ENCODE measurements at regions not wholly inside any gene's neighbourhood (a gene's known extent, or its start where the extent isn't known, plus 50 kb on each side); places are given as distances from the start of the nearest gene placed in this dataset.

GRCh38 chr9:17996728-17997127 lies 417.9 kb downstream of the SH3GL2 start:
- in situ Hi-C loops (cut with MboI), result no loop called here
- 0% methylated on average over 1 of the region's 1 CpG for WGBS (ENCODE audit: insufficient coverage, insufficient replicate concordance, low lambda C conversion rate, missing lambda C conversion rate)
- H3K79me2 ChIP-seq (ENCODE audit: control insufficient read depth, insufficient read depth, low read length), result no peaks in the 10 kb centered on the region
- no peaks in the 10 kb centered on the region for H3K9me3 ChIP-seq (replicated peaks; ENCODE audit: control insufficient read depth, insufficient read depth, low read length)
- no peak overlapping the region for H3K27ac ChIP-seq (ENCODE audit: control insufficient read depth, insufficient read depth)
- no peaks in the 10 kb centered on the region for H3K27me3 ChIP-seq (replicated peaks in 1 of 2; ENCODE audit: control insufficient read depth in 2 of 2, insufficient read depth in 2 of 2, low read length in 1 of 2)
- H3K9ac ChIP-seq (ENCODE audit: control insufficient read depth, insufficient read depth, low read length), result no peak overlapping the region
- H3K4me1 ChIP-seq (ENCODE audit: control insufficient read depth, insufficient read depth, low read length), result no peaks in the 10 kb centered on the region
- FAIRE-seq (no peak), ATAC-seq (no peak), DNase-seq (ENCODE audit: low read depth, low spot score) (no peak)
- TF ChIP-seq CHD4 (IDR thresholded peaks at IDR 0.05), result no peak
- no peak for TF ChIP-seq ZNF207 (IDR thresholded peaks at IDR 0.05; ENCODE audit: borderline replicate concordance)
- no peak for TF ChIP-seq ATF7 (IDR thresholded peaks at IDR 0.05; ENCODE audit: low read depth)
- no peak for TF ChIP-seq SIN3A (IDR thresholded peaks at IDR 0.05; ENCODE audit: low read depth, low read length)
- POLR2A ChIA-PET, result no interaction called here
- BruUV-seq (replicated peaks), result no TSS peak
- H3K4me2 ChIP-seq (ENCODE audit: control insufficient read depth, insufficient read depth), result no peak overlapping the region
- no peak overlapping the region for H3K4me3 ChIP-seq
- no peak overlapping the region for H2AFZ ChIP-seq (ENCODE audit: control insufficient read depth, low read depth, low read length)
- CTCF ChIA-PET, result no interaction called here
- RAD21 ChIA-PET (ENCODE audit: unreplicated experiment), result no interaction called here
- H4K20me1 ChIP-seq (ENCODE audit: control insufficient read depth, insufficient read depth), result no peaks in the 10 kb centered on the region
- H3K36me3 ChIP-seq (ENCODE audit: control insufficient read depth in 2 of 2, insufficient read depth in 2 of 2, low read length in 1 of 2), result no peaks in the 10 kb centered on the region
- SMC1A ChIA-PET (ENCODE audit: uncharacterized antibody, unreplicated experiment), result no interaction called here
- intact Hi-C loops (cut with micrococcal nuclease; ENCODE audit: unreplicated experiment), result no loop called here

- Histone ChIP-seq H3K4me1 (ENCODE audit: control insufficient read depth, insufficient read depth, low read length) (no peaks in the 10 kb centered on the region), H3K9ac (ENCODE audit: control insufficient read depth, insufficient read depth, low read length) (no peak overlapping the region), H4K20me1 (ENCODE audit: control insufficient read depth, insufficient read depth) (no peaks in the 10 kb centered on the region), H3K4me3 (no peak overlapping the region), H3K9me3 (replicated peaks; ENCODE audit: control insufficient read depth, insufficient read depth, low read length) (no peaks in the 10 kb centered on the region), H3K79me2 (ENCODE audit: control insufficient read depth, insufficient read depth, low read length) (no peaks in the 10 kb centered on the region), H3K27me3 (replicated peaks in 1 of 2; ENCODE audit: control insufficient read depth in 2 of 2, insufficient read depth in 2 of 2, low read length in 1 of 2) (no peaks in the 10 kb centered on the region), H3K36me3 (ENCODE audit: control insufficient read depth in 2 of 2, insufficient read depth in 2 of 2, low read length in 1 of 2) (no peaks in the 10 kb centered on the region), H3K27ac (ENCODE audit: control insufficient read depth, insufficient read depth) (no peak overlapping the region), H2AFZ (ENCODE audit: control insufficient read depth, low read depth, low read length) (no peak overlapping the region), H3K4me2 (ENCODE audit: control insufficient read depth, insufficient read depth) (no peak overlapping the region)
- RAD21 ChIA-PET (ENCODE audit: unreplicated experiment), result interaction anchor here (0.6 kb wide), 1 partner anchor 9 kb away, joined by 3 read pairs; no protein-coding TSS in a partner anchor
- CTCF ChIA-PET, result no interaction called here
- 0% methylated on average over 4 of the region's 4 CpGs for WGBS (ENCODE audit: insufficient coverage, insufficient replicate concordance, low lambda C conversion rate, missing lambda C conversion rate)
- ATAC-seq (no peak), FAIRE-seq (no peak), DNase-seq (ENCODE audit: low read depth, low spot score) (no peak)
- POLR2A ChIA-PET, result no interaction called here
- intact Hi-C loops (cut with micrococcal nuclease; ENCODE audit: unreplicated experiment) (no loop called here), in situ Hi-C loops (cut with MboI) (no loop called here)
- no TSS peak for BruUV-seq (replicated peaks)
- SMC1A ChIA-PET (ENCODE audit: uncharacterized antibody, unreplicated experiment), result no interaction called here
- TF ChIP-seq, protein P1, sequence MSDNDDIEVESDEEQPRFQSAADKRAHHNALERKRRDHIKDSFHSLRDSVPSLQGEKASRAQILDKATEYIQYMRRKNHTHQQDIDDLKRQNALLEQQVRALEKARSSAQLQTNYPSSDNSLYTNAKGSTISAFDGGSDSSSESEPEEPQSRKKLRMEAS (IDR thresholded peaks at IDR 0.05; ENCODE audit: low read depth, low read length), result no peak
- TF ChIP-seq MEF2B (IDR thresholded peaks at IDR 0.05; ENCODE audit: partially characterized antibody, poor library complexity, severe bottlenecking) (no peak), KDM1A (IDR thresholded peaks at IDR 0.05; ENCODE audit: borderline replicate concordance) (no peak), TCF12 (IDR thresholded peaks at IDR 0.05; ENCODE audit: low read depth, low read length) (no peak), POLR2AphosphoS2 (IDR thresholded peaks at IDR 0.05; ENCODE audit: low read depth, low read length) (no peak), CEBPB (IDR thresholded peaks at IDR 0.05; ENCODE audit: borderline replicate concordance in 1 of 2, low read depth in 2 of 2, low read length in 2 of 2) (no peak), ZNF384 (IDR thresholded peaks at IDR 0.05; ENCODE audit: borderline replicate concordance, low read depth, low read length) (no peak), IRF4 (IDR thresholded peaks at IDR 0.05; ENCODE audit: low read depth, low read length) (no peak), EP300 (IDR thresholded peaks at IDR 0.05; ENCODE audit: borderline replicate concordance in 1 of 2, control insufficient read depth in 1 of 2, low read depth in 2 of 2, low read length in 2 of 2) (no peak), RCOR1 (conservative IDR thresholded peaks at IDR 0.05; ENCODE audit: low read depth, low read length) (no peak), SMAD1 (IDR thresholded peaks at IDR 0.05; ENCODE audit: low read depth, partially characterized antibody) (no peak), USF1 (IDR thresholded peaks at IDR 0.05; ENCODE audit: borderline replicate concordance, extremely low read length, insufficient read depth, low read depth, low read length) (no peak), SIN3A (IDR thresholded peaks at IDR 0.05; ENCODE audit: low read depth, low read length) (no peak)
- TF ChIP-seq, protein P2, sequence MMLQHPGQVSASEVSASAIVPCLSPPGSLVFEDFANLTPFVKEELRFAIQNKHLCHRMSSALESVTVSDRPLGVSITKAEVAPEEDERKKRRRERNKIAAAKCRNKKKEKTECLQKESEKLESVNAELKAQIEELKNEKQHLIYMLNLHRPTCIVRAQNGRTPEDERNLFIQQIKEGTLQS (IDR thresholded peaks at IDR 0.05; ENCODE audit: borderline replicate concordance, extremely low read depth, low read depth, low read length), result no peak
These were observed 424.0 kb downstream of the SH3GL2 start for GRCh38 chr9:18002718-18003438.
